ENCODE measurements at regions not wholly inside any gene's neighbourhood (a gene's known extent, or its start where the extent isn't known, plus 50 kb on each side); places are given as distances from the start of the nearest gene placed in this dataset.
"Not testable (repeated sequence)": the region's sequence is repeated elsewhere in the genome, so short reads cannot be mapped to it uniquely, and the experiment has no call there.

DNA sequence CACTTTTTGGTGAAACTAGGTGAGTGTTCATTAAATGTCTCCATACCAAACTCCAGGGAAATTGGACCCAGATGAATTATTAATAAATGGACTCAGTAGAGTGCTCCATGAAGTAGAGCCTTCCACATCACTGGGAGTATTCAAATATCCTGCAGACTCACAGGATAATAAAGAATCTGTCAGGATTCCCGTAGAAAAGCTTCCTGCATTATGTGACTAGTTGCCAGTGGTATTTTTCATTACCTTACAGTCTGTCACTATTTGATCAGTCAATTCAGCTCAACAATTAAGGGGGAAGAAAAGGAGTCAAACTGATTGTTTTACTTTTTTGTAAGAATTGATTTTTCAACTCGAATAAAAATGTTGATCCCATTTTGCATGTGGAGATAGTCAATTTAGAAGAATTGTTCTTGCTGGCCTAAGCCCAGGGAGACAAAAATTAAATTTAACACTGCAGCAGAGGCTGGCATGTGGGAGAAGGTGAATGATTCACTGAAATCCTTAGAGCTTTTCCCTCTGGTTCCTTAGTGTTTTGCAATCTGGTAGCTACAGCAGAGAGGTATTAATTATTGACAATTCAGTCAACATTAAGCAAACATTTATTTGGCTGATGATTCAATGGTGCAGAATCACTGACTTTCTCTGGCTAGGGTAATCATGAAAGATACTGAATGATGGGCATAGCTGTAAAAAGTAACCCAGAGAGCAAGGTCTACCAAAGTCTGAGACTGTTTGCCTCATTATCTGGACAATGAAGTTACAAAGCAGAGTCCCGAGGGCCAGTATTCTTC lies 442.4 kb downstream of the CD83 start:
- peaks cover 4% of the 10 kb centered on the region for H3K4me1 Mint-ChIP-seq (ENCODE audit: low read depth, unreplicated experiment)
- H3K27ac Mint-ChIP-seq (ENCODE audit: unreplicated experiment), result no peak overlapping the region
- TF ChIP-seq, protein P1, sequence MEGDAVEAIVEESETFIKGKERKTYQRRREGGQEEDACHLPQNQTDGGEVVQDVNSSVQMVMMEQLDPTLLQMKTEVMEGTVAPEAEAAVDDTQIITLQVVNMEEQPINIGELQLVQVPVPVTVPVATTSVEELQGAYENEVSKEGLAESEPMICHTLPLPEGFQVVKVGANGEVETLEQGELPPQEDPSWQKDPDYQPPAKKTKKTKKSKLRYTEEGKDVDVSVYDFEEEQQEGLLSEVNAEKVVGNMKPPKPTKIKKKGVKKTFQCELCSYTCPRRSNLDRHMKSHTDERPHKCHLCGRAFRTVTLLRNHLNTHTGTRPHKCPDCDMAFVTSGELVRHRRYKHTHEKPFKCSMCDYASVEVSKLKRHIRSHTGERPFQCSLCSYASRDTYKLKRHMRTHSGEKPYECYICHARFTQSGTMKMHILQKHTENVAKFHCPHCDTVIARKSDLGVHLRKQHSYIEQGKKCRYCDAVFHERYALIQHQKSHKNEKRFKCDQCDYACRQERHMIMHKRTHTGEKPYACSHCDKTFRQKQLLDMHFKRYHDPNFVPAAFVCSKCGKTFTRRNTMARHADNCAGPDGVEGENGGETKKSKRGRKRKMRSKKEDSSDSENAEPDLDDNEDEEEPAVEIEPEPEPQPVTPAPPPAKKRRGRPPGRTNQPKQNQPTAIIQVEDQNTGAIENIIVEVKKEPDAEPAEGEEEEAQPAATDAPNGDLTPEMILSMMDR (IDR thresholded peaks at IDR 0.05; ENCODE audit: partially characterized antibody, unreplicated experiment), result no peak
- H3K9me3 Mint-ChIP-seq (ENCODE audit: unreplicated experiment), result peaks cover 2% of the 10 kb centered on the region
- peaks cover 5% of the 10 kb centered on the region for H3K36me3 Mint-ChIP-seq (ENCODE audit: unreplicated experiment)
- no peak overlapping the region for H3K4me3 Mint-ChIP-seq (ENCODE audit: unreplicated experiment)
- peaks cover 2% of the 10 kb centered on the region for H3K27me3 Mint-ChIP-seq (ENCODE audit: unreplicated experiment)
- no peak for DNase-seq

GRCh38 chr6:14561563-14561962 lies 444.0 kb downstream of the CD83 start:
- DNase-seq; H3K4me1 Mint-ChIP-seq (ENCODE audit: low read depth, unreplicated experiment); H3K4me3 Mint-ChIP-seq (ENCODE audit: unreplicated experiment); H3K36me3 Mint-ChIP-seq (ENCODE audit: unreplicated experiment); H3K27me3 Mint-ChIP-seq (ENCODE audit: unreplicated experiment); H3K9me3 Mint-ChIP-seq (ENCODE audit: unreplicated experiment); H3K27ac Mint-ChIP-seq (ENCODE audit: unreplicated experiment): not testable (repeated sequence)

GRCh38 chr6:14567842-14568241 lies 450.3 kb downstream of the CD83 start:
- peaks cover 3% of the 10 kb centered on the region for H3K27me3 Mint-ChIP-seq (ENCODE audit: unreplicated experiment)
- no peak overlapping the region for H3K27ac Mint-ChIP-seq (ENCODE audit: unreplicated experiment)
- no peak for DNase-seq
- TF ChIP-seq, protein P1 (IDR thresholded peaks at IDR 0.05; ENCODE audit: partially characterized antibody, unreplicated experiment), result no peak
- no peaks in the 10 kb centered on the region for H3K36me3 Mint-ChIP-seq (ENCODE audit: unreplicated experiment)
- H3K4me3 Mint-ChIP-seq (ENCODE audit: unreplicated experiment), result no peak overlapping the region
- H3K4me1 Mint-ChIP-seq (ENCODE audit: low read depth, unreplicated experiment), result peaks cover 3% of the 10 kb centered on the region
- H3K9me3 Mint-ChIP-seq (ENCODE audit: unreplicated experiment), result no peaks in the 10 kb centered on the region

GRCh38 chr6:14569394-14569793 lies 451.8 kb downstream of the CD83 start:
- no peak overlapping the region for H3K27ac Mint-ChIP-seq (ENCODE audit: unreplicated experiment)
- no peak overlapping the region for H3K4me3 Mint-ChIP-seq (ENCODE audit: unreplicated experiment)
- peaks cover 12% of the 10 kb centered on the region for H3K4me1 Mint-ChIP-seq (ENCODE audit: low read depth, unreplicated experiment)
- TF ChIP-seq, protein P1 (IDR thresholded peaks at IDR 0.05; ENCODE audit: partially characterized antibody, unreplicated experiment), result no peak
- no peak for DNase-seq
- peaks cover 3% of the 10 kb centered on the region for H3K27me3 Mint-ChIP-seq (ENCODE audit: unreplicated experiment)
- no peaks in the 10 kb centered on the region for H3K9me3 Mint-ChIP-seq (ENCODE audit: unreplicated experiment)
- no peaks in the 10 kb centered on the region for H3K36me3 Mint-ChIP-seq (ENCODE audit: unreplicated experiment)

DNA sequence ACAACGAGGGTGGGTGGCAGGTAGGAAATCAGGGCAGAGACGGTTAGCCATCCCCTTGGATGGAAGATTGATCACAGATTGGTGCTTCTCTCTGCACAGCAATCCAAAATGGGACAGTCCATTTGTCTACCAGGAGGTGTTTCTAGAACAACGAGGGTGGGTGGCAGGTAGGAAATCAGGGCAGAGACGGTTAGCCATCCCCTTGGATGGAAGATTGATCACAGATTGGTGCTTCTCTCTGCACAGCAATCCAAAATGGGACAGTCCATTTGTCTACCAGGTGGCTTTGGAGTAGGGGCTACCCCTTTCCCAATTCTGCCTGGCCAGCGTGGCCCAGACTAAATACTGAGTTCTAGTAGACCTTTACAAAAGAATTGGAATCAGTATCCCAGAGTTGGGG lies 452.3 kb downstream of the CD83 start:
- not testable (repeated sequence) for H3K36me3 Mint-ChIP-seq (ENCODE audit: unreplicated experiment); H3K27me3 Mint-ChIP-seq (ENCODE audit: unreplicated experiment); H3K27ac Mint-ChIP-seq (ENCODE audit: unreplicated experiment); H3K4me3 Mint-ChIP-seq (ENCODE audit: unreplicated experiment); H3K9me3 Mint-ChIP-seq (ENCODE audit: unreplicated experiment); DNase-seq
- H3K4me1 Mint-ChIP-seq (ENCODE audit: low read depth, unreplicated experiment), result peaks cover 14% of the 10 kb centered on the region

GRCh38 chr6:14571001-14571400 lies 453.4 kb downstream of the CD83 start:
- Mint-ChIP-seq H3K9me3 (ENCODE audit: unreplicated experiment) (no peaks in the 10 kb centered on the region), H3K4me1 (ENCODE audit: low read depth, unreplicated experiment) (peaks cover 14% of the 10 kb centered on the region), H3K27me3 (ENCODE audit: unreplicated experiment) (peaks cover 3% of the 10 kb centered on the region), H3K4me3 (ENCODE audit: unreplicated experiment) (no peak overlapping the region), H3K36me3 (ENCODE audit: unreplicated experiment) (no peaks in the 10 kb centered on the region), H3K27ac (ENCODE audit: unreplicated experiment) (no peak overlapping the region)
- DNase-seq, result no peak
- TF ChIP-seq, protein P1 (IDR thresholded peaks at IDR 0.05; ENCODE audit: partially characterized antibody, unreplicated experiment), result no peak

Measured in glutamatergic neuron (in vitro differentiated cells).